ENCODE measurements at regions not wholly inside any gene's neighbourhood (a gene's known extent, or its start where the extent isn't known, plus 50 kb on each side); places are given as distances from the start of the nearest gene placed in this dataset.
"Not testable (repeated sequence)": the region's sequence is repeated elsewhere in the genome, so short reads cannot be mapped to it uniquely, and the experiment has no call there.

GRCh38 chr19:28546148-28546685, 666.7 kb downstream of the UQCRFS1 start:
- no peak for TF ChIP-seq CTCF (IDR thresholded peaks at IDR 0.05; ENCODE audit: low read depth, low read length)
- DNase-seq (ENCODE audit: extremely low read depth, low read depth): no peak

GRCh38 chr19:28545397-28545796, 667.6 kb downstream of the UQCRFS1 start:
- not testable (repeated sequence) for DNase-seq (ENCODE audit: extremely low read depth, low read depth)

GRCh38 chr19:28544451-28545261, 668.3 kb downstream of the UQCRFS1 start:
- DNase-seq (ENCODE audit: extremely low read depth, low read depth): no peak
- no peak for TF ChIP-seq CTCF (IDR thresholded peaks at IDR 0.05; ENCODE audit: low read depth, low read length)

GRCh38 chr19:28543244-28543776, 669.6 kb downstream of the UQCRFS1 start:
- TF ChIP-seq CTCF (IDR thresholded peaks at IDR 0.05; ENCODE audit: low read depth, low read length): no peak
- DNase-seq (ENCODE audit: extremely low read depth, low read depth): no peak

GRCh38 chr19:28542394-28543243, 670.3 kb downstream of the UQCRFS1 start:
- DNase-seq (ENCODE audit: extremely low read depth, low read depth): no peak
- no peak for TF ChIP-seq CTCF (IDR thresholded peaks at IDR 0.05; ENCODE audit: low read depth, low read length)

- no peak for DNase-seq (ENCODE audit: extremely low read depth, low read depth)
- no peak for TF ChIP-seq CTCF (IDR thresholded peaks at IDR 0.05; ENCODE audit: low read depth, low read length)
Measured at GRCh38 chr19:28541602-28542393, 671.2 kb downstream of the UQCRFS1 start.

- no peak for TF ChIP-seq CTCF (IDR thresholded peaks at IDR 0.05; ENCODE audit: low read depth, low read length)
- no peak for DNase-seq (ENCODE audit: extremely low read depth, low read depth)
Measured at GRCh38 chr19:28541029-28541428, 671.9 kb downstream of the UQCRFS1 start.

GRCh38 chr19:28540385-28540784, 672.6 kb downstream of the UQCRFS1 start:
- not testable (repeated sequence) for DNase-seq (ENCODE audit: extremely low read depth, low read depth)

Measured in AG09319 (cell line).